ENCODE measurements at regions not wholly inside any gene's neighbourhood (a gene's known extent, or its start where the extent isn't known, plus 50 kb on each side); places are given as distances from the start of the nearest gene placed in this dataset.

DNA sequence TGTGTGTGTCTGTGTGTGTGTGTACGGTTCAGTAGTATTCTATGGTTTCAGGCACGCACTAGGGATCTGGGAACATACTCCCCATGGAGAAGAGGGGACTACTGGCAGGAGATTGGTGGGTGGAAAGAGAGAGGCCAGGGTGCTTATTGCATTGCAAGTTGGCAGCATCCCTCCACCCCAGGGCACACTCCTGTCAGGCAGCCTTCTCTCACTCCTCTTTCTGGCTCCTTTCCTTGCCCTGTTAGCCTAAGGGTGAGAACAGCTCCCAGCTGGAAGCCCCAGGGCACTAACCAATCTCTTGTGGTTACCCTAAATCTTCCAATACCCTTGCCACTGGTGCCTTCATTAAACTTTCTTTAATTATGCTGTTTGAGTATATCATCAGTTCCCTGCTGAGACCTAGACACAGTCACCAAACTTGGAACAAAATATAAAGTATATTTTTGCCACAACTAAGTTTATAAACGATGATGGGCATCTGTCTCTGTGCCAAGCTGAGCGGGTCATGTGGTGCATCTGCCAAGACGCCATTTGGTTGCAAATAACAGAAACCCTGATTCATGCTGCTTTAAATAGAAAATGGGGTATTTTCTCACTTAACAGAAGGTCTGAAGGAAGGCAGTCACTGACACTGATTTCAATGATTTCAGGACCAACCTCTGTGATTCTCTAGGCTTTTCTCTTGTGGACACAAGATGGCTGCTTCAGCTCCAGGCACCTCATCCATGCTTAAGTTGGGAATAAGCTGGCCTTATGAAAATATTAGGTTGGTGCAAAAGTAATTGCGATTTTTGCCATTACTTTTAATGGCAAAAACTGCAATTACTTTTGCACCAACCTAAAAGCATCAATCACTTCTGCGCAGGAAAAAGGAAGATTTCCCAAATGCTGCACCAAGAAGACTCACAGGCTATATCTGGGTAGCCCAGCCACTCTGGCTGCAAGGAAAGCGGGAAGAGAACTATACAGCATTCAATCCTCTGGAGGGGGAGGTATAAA, 476.9 kb upstream of the PROK2 start:
- H3K4me1 Mint-ChIP-seq: peaks cover 29% of the 10 kb centered on the region
- no peaks in the 10 kb centered on the region for H3K36me3 Mint-ChIP-seq (ENCODE audit: low read depth)
- H3K9me3 Mint-ChIP-seq: peaks cover 2% of the 10 kb centered on the region
- no peak overlapping the region for H3K27ac Mint-ChIP-seq
- ATAC-seq (replicated peaks): no peak
- no peak overlapping the region for H3K4me3 Mint-ChIP-seq
- peaks cover 18% of the 10 kb centered on the region for H3K27me3 Mint-ChIP-seq

DNA sequence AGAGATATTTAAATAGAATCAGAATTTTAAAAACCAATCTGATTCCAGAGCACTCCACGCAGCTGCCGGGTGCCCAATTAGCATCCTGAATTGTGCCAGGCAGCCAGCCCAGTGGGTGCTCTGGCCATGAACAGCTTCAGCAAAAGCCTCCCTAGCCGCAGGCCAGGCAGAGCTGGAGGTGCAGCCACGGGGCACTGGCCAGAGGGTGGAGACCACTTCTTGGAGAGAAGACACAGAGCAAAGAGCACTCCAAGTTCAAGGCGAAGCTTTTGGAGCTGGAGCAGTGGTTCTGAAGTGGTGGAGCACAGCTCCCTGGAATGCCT, 475.6 kb upstream of the PROK2 start:
- Mint-ChIP-seq H3K36me3 (ENCODE audit: low read depth) (no peaks in the 10 kb centered on the region), H3K27me3 (peaks cover 17% of the 10 kb centered on the region), H3K4me1 (peaks cover 19% of the 10 kb centered on the region), H3K9me3 (no peaks in the 10 kb centered on the region), H3K27ac (peak overlapping the region; percentile 59), H3K4me3 (peak overlapping the region; percentile 8)
- no peak for ATAC-seq (replicated peaks)

DNA sequence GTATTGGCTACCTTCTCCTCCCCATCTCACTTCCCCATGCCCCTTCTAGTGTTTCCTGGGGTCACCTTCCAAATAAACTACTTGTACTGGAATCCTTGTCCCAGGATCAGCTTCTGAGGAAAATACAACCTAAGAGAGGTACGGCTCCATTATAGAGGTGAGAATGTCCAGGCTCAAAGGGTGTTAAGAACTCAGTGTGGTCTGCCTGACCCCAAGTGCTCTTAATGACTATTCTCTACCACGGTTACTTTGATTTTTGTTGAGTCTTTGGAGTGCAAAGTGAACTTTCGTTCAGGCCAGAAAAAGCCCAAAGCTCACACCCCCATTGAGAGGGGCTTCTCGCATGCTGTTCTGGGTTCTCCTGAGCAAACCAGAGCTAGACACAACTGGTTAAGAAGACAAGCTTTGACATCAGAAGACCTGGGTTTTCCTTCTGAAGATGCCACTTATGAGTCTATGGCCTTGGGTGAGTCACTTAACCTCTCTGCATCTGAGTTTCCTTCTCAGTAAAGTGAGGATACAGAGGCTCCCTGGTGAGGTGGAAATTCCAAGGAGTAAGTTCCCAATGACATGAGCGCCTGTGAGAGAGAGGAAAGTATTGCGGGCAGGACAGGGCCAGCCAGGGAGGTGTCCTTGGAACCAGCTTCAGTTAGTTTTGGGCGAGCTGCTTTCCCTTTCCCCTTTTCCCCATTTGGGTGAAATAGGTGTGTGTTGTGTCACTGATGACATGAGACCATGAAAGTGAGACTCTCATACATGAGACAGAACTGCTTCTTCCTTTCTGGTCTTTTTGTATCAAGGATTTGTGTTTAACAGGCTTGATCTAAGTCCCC, 475.0 kb upstream of the PROK2 start:
- H3K4me1 Mint-ChIP-seq: peaks cover 16% of the 10 kb centered on the region
- H3K4me3 Mint-ChIP-seq: peak overlapping the region; percentile 8
- H3K9me3 Mint-ChIP-seq: no peaks in the 10 kb centered on the region
- no peaks in the 10 kb centered on the region for H3K36me3 Mint-ChIP-seq (ENCODE audit: low read depth)
- ATAC-seq (replicated peaks): peak; percentile 92
- H3K27ac Mint-ChIP-seq: peak overlapping the region; percentile 59
- peaks cover 15% of the 10 kb centered on the region for H3K27me3 Mint-ChIP-seq

DNA sequence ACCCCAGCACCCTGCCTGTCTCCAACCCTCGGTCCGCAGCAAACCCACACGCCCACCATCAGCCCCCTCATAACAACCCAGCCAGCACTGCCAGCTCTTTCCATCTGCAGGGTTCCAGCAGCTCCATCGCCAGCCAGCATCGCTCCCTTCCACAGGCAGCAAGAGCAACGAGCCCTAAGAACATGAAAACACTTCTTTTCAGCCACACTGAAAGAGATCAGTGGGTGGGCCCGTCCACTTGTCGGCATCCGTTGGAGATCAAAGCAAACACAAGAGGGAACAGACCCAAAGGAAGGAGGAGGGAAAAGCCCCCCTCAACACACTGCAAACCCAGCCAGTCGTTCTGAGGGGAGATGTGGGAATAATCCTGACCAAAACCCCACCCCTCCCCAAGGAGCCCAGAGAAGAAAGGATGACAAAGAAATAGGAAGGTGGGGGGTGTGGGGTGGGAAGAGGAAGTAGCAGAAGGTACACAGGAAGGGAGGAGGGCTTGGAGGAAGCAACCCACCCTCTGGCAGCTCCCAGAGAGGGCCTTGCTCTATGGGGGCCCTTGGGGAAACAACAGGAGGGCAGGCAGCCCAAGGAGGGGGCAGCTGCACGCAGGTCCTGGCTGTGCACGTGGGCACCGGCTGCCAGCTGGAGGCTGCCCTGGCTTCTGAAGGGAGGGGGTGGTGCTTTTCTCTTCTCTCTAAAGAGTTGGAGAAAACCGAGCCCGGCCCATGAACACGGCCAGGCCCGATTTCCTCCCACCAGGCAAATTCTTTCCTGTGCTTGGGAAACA, 473.6 kb upstream of the PROK2 start:
- Mint-ChIP-seq H3K27ac (peak overlapping the region; percentile 42), H3K27me3 (peaks cover 10% of the 10 kb centered on the region), H3K4me3 (peak overlapping the region; percentile 13), H3K9me3 (no peaks in the 10 kb centered on the region), H3K36me3 (ENCODE audit: low read depth) (no peaks in the 10 kb centered on the region), H3K4me1 (peaks cover 16% of the 10 kb centered on the region)
- ATAC-seq (replicated peaks): no peak

DNA sequence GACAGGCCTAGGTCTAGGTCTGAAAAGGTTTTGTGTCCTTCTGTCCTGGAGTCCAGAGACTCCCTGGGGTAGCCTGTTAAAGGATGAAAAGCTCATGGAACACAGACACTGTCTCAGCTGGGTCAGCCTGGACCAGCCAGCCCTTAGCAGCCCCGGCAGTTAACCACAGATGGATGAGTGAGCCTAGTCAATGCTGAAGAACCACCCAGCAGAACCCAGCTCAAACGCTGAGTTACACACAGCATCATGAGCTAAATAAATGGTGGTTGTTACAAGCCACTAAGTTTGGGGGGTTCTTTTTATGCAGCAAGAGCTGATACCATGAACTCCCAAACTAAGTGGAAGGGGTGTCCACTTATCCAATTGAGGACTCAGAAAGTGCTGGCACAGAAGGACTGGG, 472.8 kb upstream of the PROK2 start:
- ATAC-seq (replicated peaks): no peak
- Mint-ChIP-seq H3K27me3 (peaks cover 10% of the 10 kb centered on the region), H3K36me3 (ENCODE audit: low read depth) (no peaks in the 10 kb centered on the region), H3K27ac (no peak overlapping the region), H3K4me3 (no peak overlapping the region), H3K4me1 (peaks cover 16% of the 10 kb centered on the region), H3K9me3 (no peaks in the 10 kb centered on the region)

DNA sequence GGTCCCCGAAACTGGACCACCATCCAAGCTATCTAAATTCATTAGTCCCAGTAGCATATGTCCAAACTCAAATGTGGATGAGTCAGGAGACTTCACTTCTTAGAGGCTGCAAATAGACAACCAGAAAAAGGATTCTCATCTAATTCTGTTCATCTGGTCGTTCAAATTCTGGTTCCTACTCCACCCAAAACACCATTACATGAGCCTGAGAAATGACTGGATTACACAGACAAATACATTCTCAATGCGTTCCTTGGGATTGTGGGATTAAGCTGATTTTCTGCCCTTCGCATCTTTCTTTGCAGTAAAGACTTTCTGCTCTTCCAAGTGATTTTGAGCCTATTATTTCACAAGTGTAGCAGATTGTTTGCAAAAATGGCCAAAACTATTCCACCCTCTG, 472.3 kb upstream of the PROK2 start:
- H3K9me3 Mint-ChIP-seq: no peaks in the 10 kb centered on the region
- H3K4me3 Mint-ChIP-seq: no peak overlapping the region
- H3K27ac Mint-ChIP-seq: no peak overlapping the region
- no peaks in the 10 kb centered on the region for H3K36me3 Mint-ChIP-seq (ENCODE audit: low read depth)
- ATAC-seq (replicated peaks): no peak
- peaks cover 10% of the 10 kb centered on the region for H3K27me3 Mint-ChIP-seq
- peaks cover 16% of the 10 kb centered on the region for H3K4me1 Mint-ChIP-seq

DNA sequence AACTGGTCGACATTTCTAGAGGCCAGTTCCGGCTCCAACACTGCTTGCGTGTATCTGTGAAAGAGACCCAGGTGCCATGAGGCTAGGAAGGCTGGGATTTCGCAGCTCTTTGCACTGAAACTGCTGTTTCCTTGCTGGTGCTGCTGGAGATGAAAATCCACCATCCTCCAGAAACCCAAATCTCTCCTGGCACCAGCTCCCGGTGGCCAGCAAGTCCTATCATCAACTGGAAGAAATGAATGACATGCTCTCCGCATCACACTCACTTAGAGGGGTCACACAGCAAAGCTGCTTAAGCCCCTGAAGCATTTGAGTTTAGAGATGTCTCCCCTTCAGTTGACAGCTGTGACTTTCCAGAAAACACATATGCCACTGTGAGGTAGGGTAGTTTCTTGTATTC, 471.8 kb upstream of the PROK2 start:
- Mint-ChIP-seq H3K36me3 (ENCODE audit: low read depth) (no peaks in the 10 kb centered on the region), H3K4me1 (peaks cover 16% of the 10 kb centered on the region), H3K4me3 (no peak overlapping the region), H3K9me3 (no peaks in the 10 kb centered on the region), H3K27me3 (peaks cover 10% of the 10 kb centered on the region), H3K27ac (no peak overlapping the region)
- ATAC-seq (replicated peaks): no peak

DNA sequence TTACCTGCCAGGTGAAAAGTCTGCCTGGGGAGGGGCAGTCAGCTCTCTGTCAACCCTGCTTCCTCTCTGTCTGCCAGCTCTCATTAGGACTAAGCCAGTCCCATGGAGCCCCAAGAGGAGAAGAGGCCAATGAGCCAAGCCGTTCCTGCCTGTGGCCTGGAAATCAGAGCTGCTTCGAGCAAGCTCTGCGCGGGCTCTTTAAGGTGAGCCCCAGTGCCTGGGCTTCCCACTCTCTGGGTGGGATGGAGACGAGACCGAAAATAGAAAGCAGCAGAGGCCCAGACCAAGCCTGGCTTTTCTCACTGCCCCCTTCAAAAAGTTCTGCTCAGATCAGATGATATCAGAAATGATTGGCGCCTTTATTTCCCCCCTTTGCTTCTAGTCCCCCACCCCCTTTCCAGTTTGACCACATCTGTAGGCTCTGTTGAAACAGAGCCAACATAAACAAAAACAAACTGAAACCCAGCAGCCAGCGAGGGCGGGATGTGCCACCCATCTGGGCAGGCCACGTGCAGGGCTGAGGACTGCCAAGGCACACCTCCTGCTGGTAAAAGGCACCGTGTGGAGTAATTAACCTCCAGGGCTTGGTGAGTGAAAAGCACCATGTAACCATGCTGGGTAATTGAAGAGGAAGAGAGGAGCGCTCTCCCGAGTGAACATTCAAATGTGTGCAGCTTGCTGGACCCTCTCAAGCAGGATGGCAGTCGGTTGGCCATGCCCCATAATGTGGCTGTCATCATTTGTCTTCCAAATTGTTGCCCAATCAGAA, 471.0 kb upstream of the PROK2 start:
- H3K36me3 Mint-ChIP-seq (ENCODE audit: low read depth): no peaks in the 10 kb centered on the region
- no peak overlapping the region for H3K27ac Mint-ChIP-seq
- H3K9me3 Mint-ChIP-seq: no peaks in the 10 kb centered on the region
- peaks cover 5% of the 10 kb centered on the region for H3K27me3 Mint-ChIP-seq
- peaks cover 16% of the 10 kb centered on the region for H3K4me1 Mint-ChIP-seq
- ATAC-seq (replicated peaks): no peak
- no peak overlapping the region for H3K4me3 Mint-ChIP-seq

DNA sequence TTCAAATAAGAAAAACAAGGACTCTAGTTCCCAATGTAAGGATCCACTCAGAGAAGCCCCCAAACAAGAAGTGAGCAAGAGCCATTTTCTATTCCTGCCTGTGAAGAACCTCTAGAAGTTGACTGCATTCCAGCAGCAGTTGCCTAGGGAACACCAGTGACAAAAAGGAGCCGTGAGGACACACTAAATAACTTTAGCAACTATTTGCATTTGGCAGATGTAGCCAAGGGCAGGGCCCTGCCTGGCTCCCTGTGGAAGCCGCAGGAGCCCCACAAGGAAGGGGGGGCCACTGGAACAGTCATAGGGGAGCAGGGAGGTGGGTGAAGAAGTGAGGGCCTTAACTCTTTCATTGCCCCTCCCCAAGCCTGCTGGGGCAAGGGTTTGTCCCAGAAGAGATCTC, 470.2 kb upstream of the PROK2 start:
- H3K4me3 Mint-ChIP-seq: no peak overlapping the region
- H3K9me3 Mint-ChIP-seq: no peaks in the 10 kb centered on the region
- no peak for ATAC-seq (replicated peaks)
- no peaks in the 10 kb centered on the region for H3K36me3 Mint-ChIP-seq (ENCODE audit: low read depth)
- H3K27me3 Mint-ChIP-seq: peaks cover 5% of the 10 kb centered on the region
- H3K27ac Mint-ChIP-seq: no peak overlapping the region
- H3K4me1 Mint-ChIP-seq: peaks cover 12% of the 10 kb centered on the region

DNA sequence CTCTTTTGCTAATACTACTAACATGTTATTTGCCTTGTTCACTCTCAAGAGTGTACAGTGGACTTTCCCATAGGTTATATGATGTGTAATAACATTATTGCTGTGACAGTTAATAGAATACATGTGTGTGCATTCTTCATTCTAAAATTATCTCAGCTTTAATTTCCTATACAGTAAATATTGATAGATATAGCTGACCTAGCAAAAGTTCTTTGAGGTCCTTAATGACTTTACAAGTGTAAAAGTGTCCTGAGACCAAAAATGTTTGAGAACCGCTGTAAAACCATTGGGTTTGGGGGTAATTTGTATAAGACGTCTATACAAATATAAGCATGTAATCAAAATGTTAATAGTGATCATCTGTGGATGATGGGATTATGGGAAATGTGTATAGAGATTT, 469.5 kb upstream of the PROK2 start:
- ATAC-seq (replicated peaks): no peak
- Mint-ChIP-seq H3K27ac (no peak overlapping the region), H3K4me3 (no peak overlapping the region), H3K27me3 (peaks cover 8% of the 10 kb centered on the region), H3K9me3 (no peaks in the 10 kb centered on the region), H3K4me1 (peaks cover 6% of the 10 kb centered on the region), H3K36me3 (ENCODE audit: low read depth) (no peaks in the 10 kb centered on the region)

DNA sequence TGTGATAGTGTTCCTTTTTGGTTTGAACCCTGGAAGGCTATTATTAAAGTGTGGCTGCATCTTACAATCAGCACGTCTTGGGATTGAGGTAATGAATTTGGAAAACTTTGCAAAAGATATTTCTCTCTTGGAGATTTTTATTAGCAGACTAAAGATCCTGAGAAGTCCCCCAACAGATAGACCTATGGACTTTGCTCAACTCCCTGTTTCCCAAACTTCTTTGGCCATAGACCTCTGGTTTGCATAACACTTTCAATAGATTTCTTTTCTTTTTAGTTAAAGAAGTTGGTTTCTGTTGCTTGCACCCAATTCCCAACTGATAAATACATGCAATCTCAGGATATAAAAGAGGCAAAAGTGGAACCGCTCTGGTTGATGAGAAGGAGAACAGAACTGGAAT, 465.8 kb upstream of the PROK2 start:
- no peak for ATAC-seq (replicated peaks)
- Mint-ChIP-seq H3K9me3 (no peaks in the 10 kb centered on the region), H3K27me3 (peaks cover 3% of the 10 kb centered on the region), H3K27ac (no peak overlapping the region), H3K4me3 (no peak overlapping the region), H3K36me3 (ENCODE audit: low read depth) (no peaks in the 10 kb centered on the region), H3K4me1 (no peaks in the 10 kb centered on the region)

DNA sequence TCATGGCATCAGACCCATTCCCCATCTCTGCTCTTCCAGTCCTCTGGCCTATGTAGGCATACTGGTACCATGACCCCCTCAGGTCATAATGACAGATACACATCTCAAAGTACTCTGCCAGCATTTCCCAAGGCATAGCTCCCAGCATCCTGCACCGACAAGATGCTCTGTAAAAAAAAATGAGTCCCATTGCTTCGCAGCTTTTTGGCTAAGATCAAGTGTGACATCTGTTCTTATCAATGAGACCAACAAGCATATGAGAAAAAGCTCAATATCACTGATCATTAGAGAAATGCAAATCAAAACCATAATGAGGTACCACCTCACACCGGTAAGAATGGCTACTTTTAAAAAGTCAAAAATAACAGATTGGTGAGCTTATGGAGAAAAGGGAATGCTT, 463.9 kb upstream of the PROK2 start:
- Mint-ChIP-seq H3K27ac (no peak overlapping the region), H3K9me3 (no peaks in the 10 kb centered on the region), H3K4me1 (no peaks in the 10 kb centered on the region), H3K36me3 (ENCODE audit: low read depth) (no peaks in the 10 kb centered on the region), H3K27me3 (peaks cover 3% of the 10 kb centered on the region), H3K4me3 (no peak overlapping the region)
- no peak for ATAC-seq (replicated peaks)

DNA sequence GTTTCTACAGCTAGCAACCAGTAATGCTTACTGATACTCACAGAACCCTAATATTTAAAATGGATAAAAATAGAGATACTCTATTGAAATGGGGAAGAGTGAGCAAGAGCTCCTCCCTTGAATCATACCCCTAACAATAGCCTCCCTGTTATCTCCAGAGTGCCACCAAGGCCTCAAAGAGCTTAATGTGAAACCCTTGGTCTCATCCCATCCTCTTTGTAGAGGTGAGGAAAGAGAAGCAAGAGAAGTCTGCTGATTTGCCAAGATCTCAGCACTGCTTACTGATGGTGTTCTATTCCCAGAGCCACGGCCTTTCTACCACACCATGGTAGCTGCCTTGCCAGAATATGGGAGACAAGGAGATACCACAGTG, 463.4 kb upstream of the PROK2 start:
- no peaks in the 10 kb centered on the region for H3K9me3 Mint-ChIP-seq
- H3K36me3 Mint-ChIP-seq (ENCODE audit: low read depth): no peaks in the 10 kb centered on the region
- H3K27me3 Mint-ChIP-seq: peaks cover 3% of the 10 kb centered on the region
- no peak overlapping the region for H3K4me3 Mint-ChIP-seq
- no peak for ATAC-seq (replicated peaks)
- no peak overlapping the region for H3K27ac Mint-ChIP-seq
- H3K4me1 Mint-ChIP-seq: no peaks in the 10 kb centered on the region

Measured in activated T-helper 17 cell treated with anti-CD3 and anti-CD28 coated beads, Interleukin-2, amount 50 U/mL, for 72 hours (primary cell).